ENCODE measurements at regions not wholly inside any gene's neighbourhood (a gene's known extent, or its start where the extent isn't known, plus 50 kb on each side); places are given as distances from the start of the nearest gene placed in this dataset.

- in situ Hi-C loops (cut with HindIII; ENCODE audit: low pct_unique_long_range_greater_than_20kb, low sequenced_read_pairs): no loop called here
- no peaks in the 10 kb centered on the region for H3K36me3 ChIP-seq (ENCODE audit: control insufficient read depth, insufficient read depth, low read length)
- DNase-seq (ENCODE audit: low read depth, low spot score): no peak
Observed at GRCh38 chr20:20941468-20941889, 164.7 kb downstream of the LINC00237 start.

GRCh38 chr20:20939006-20939405, 167.2 kb downstream of the LINC00237 start:
- Histone ChIP-seq H3K27me3 (ENCODE audit: control insufficient read depth, insufficient read depth, low read length) (no peaks in the 10 kb centered on the region), H3K4me3 (ENCODE audit: low read depth in 2 of 2, low read length in 2 of 2) (no peak overlapping the region), H3K4me1 (ENCODE audit: control insufficient read depth, insufficient read depth, low read length) (no peaks in the 10 kb centered on the region), H3K9me3 (ENCODE audit: control insufficient read depth, insufficient read depth, low read depth, low read length) (no peaks in the 10 kb centered on the region), H3K36me3 (ENCODE audit: control insufficient read depth, insufficient read depth, low read length) (no peaks in the 10 kb centered on the region), H3K27ac (ENCODE audit: low read length) (no peak overlapping the region)
- ATAC-seq: no peak
- DNase-seq (ENCODE audit: low read depth, low spot score): no peak
- in situ Hi-C loops (cut with HindIII; ENCODE audit: low pct_unique_long_range_greater_than_20kb, low sequenced_read_pairs): no loop called here
- ChIA-PET CTCF (no interaction called here), POLR2A (no interaction called here)
- no TSS peak for BruUV-seq (replicated peaks)
- intact Hi-C loops (cut with micrococcal nuclease; ENCODE audit: unreplicated experiment): no loop called here
- TF ChIP-seq TCF7L2 (IDR thresholded peaks at IDR 0.05; ENCODE audit: low read depth, low read length) (no peak), POLR2AphosphoS5 (IDR thresholded peaks at IDR 0.05; ENCODE audit: low read depth, low read length) (no peak), CTCF (IDR thresholded peaks at IDR 0.05) (no peak)

More at GRCh38 chr20:20941468-20941889, 164.7 kb downstream of the LINC00237 start:
- intact Hi-C loops (cut with micrococcal nuclease; ENCODE audit: unreplicated experiment): no loop called here
- ATAC-seq: no peak
- Histone ChIP-seq H3K27me3 (ENCODE audit: control insufficient read depth, insufficient read depth, low read length) (no peaks in the 10 kb centered on the region), H3K27ac (ENCODE audit: low read length) (no peak overlapping the region), H3K4me1 (ENCODE audit: control insufficient read depth, insufficient read depth, low read length) (no peaks in the 10 kb centered on the region), H3K4me3 (ENCODE audit: low read depth in 2 of 2, low read length in 2 of 2) (no peak overlapping the region), H3K9me3 (ENCODE audit: control insufficient read depth, insufficient read depth, low read depth, low read length) (no peaks in the 10 kb centered on the region)
- ChIA-PET POLR2A (no interaction called here), CTCF (no interaction called here)
- TF ChIP-seq POLR2AphosphoS5 (IDR thresholded peaks at IDR 0.05; ENCODE audit: low read depth, low read length): no peak
- no peak for TF ChIP-seq REST (IDR thresholded peaks at IDR 0.05; ENCODE audit: insufficient read depth in 1 of 2, low read depth in 2 of 2, low read length in 1 of 2)
- no peak for TF ChIP-seq CTCF (IDR thresholded peaks at IDR 0.05)
- TF ChIP-seq TCF7L2 (IDR thresholded peaks at IDR 0.05; ENCODE audit: low read depth, low read length): no peak
- TF ChIP-seq SIN3A (IDR thresholded peaks at IDR 0.05; ENCODE audit: borderline replicate concordance, insufficient read depth, low read depth, low read length): no peak
- no TSS peak for BruUV-seq (replicated peaks)
